Astrocyte of the cerebellum (primary cell): ENCODE measurements at regions not wholly inside any gene's neighbourhood (a gene's known extent, or its start where the extent isn't known, plus 50 kb on each side); places are given as distances from the start of the nearest gene placed in this dataset.

ENCODE experiments used
- DNase-seq: peaks from one replicate; pipeline ENCODE4 v3.0.0-alpha.2; 2011; ENCODE audit warnings: low read depth
- H3K4me3 ChIP-seq: 2 replicates; pipeline ENCODE4 v1.5.1; 2011; ENCODE audit warnings: mild to moderate bottlenecking, low read depth, low read length, moderate library complexity
- CTCF ChIP-seq: IDR thresholded peaks from 2 replicates; pipeline ENCODE4 v1.5.1; 2012; ENCODE audit warnings: low read length, low read depth, moderate library complexity, mild to moderate bottlenecking; ENCODE audit errors: missing control alignments
- in situ Hi-C: cut with HindIII; loops from 2 replicates; pipeline ENCODE4 v1.10.0; 2017; ENCODE audit warnings: low sequenced_read_pairs

GRCh38 chr2:62447411-62447810 is 58.6 kb downstream of the TMEM17 start:
- no peak overlapping the region for H3K4me3 ChIP-seq
- no peak for TF ChIP-seq CTCF
- DNase-seq: no peak
- in situ Hi-C loops: no loop called here

GRCh38 chr2:62446491-62446890 is 59.5 kb downstream of the TMEM17 start:
- no peak for DNase-seq
- in situ Hi-C loops: no loop called here
- no peak overlapping the region for H3K4me3 ChIP-seq
- TF ChIP-seq CTCF: no peak

- no peak for TF ChIP-seq CTCF
- in situ Hi-C loops: no loop called here
- no peak for DNase-seq
- no peak overlapping the region for H3K4me3 ChIP-seq
Measured at GRCh38 chr2:62443886-62444285, 62.1 kb downstream of the TMEM17 start.

GRCh38 chr2:62443471-62443870 is 62.5 kb downstream of the TMEM17 start:
- in situ Hi-C loops: no loop called here
- no peak for TF ChIP-seq CTCF
- no peak overlapping the region for H3K4me3 ChIP-seq
- no peak for DNase-seq

GRCh38 chr2:62441824-62442223 is 64.2 kb downstream of the TMEM17 start:
- H3K4me3 ChIP-seq: no peak overlapping the region
- in situ Hi-C loops: no loop called here
- no peak for TF ChIP-seq CTCF
- DNase-seq: no peak

- in situ Hi-C loops: no loop called here
- TF ChIP-seq CTCF: no peak
- H3K4me3 ChIP-seq: no peak overlapping the region
- DNase-seq: no peak
Measured at GRCh38 chr2:62441421-62441820, 64.6 kb downstream of the TMEM17 start.
